ENCODE measurements at regions not wholly inside any gene's neighbourhood (a gene's known extent, or its start where the extent isn't known, plus 50 kb on each side); places are given as distances from the start of the nearest gene placed in this dataset.
"Not testable (repeated sequence)": the region's sequence is repeated elsewhere in the genome, so short reads cannot be mapped to it uniquely, and the experiment has no call there.

GRCh38 chr1:244324176-244324883 is 127.4 kb downstream of the ADSS2 start:
- Histone ChIP-seq H3K27me3 (ENCODE audit: control insufficient read depth, insufficient read depth, low read length) (no peaks in the 10 kb centered on the region), H3K36me3 (replicated peaks; ENCODE audit: control insufficient read depth, insufficient read depth, low read length) (no peaks in the 10 kb centered on the region), H3K4me3 (ENCODE audit: insufficient read depth, low read depth, low read length) (no peak overlapping the region)
- no peak for DNase-seq

DNA sequence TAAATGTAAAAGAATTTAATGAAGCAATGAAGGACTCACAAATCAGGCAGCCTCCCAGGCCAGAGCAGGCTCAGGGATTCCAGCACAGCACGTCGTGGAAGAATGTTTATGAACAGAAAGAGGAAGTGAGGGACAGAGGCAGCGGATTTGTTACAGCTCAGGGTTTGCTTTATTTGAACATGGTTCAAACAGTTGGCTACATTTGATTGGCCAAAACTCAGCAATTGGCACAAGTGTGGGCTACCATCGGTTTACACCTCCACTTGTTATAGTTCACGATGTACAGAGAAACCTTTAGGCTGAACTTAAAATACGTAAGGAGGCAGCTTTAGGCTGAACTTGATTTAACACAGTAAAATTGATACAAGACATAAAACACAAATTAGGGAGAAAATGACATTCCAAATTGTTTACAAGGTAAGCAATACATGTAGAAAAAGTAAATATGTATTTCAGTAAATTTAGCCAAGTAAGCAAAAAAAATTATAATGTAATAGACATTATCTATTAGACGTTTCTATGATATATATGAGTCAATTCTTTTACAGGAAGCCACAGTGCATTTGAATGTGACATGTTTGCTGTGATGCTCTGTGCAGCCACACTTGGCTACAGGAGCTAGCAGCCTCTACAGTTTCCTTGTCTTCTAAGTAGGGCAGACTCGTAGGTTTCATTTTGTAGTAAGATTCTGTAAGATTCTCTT is 126.5 kb downstream of the ADSS2 start:
- H3K4me3 ChIP-seq (ENCODE audit: insufficient read depth, low read depth, low read length): no peak overlapping the region
- no peaks in the 10 kb centered on the region for H3K27me3 ChIP-seq (ENCODE audit: control insufficient read depth, insufficient read depth, low read length)
- DNase-seq: no peak
- H3K36me3 ChIP-seq (replicated peaks; ENCODE audit: control insufficient read depth, insufficient read depth, low read length): no peaks in the 10 kb centered on the region

DNA sequence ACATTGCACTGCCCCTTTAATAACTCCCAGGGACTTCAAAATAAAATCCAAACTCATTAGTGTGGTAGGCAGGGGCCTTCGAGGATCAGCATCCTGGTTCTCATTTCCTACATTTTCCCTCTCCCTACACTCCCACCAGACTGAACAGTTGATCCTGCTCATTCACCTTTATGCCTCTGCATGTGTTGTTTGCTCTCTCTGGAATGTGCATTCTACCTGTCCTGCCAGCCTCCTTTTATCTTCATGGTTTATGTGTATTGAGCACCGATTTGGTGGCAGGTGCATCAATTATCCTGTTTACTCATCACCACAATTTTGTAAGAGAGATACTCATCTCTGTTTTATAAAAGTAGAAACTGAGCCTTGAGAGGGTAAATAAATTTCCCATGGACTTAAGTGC is 125.0 kb downstream of the ADSS2 start:
- Histone ChIP-seq H3K27me3 (ENCODE audit: control insufficient read depth, insufficient read depth, low read length) (no peaks in the 10 kb centered on the region), H3K4me3 (ENCODE audit: insufficient read depth, low read depth, low read length) (no peak overlapping the region), H3K36me3 (replicated peaks; ENCODE audit: control insufficient read depth, insufficient read depth, low read length) (no peaks in the 10 kb centered on the region)
- no peak for DNase-seq

DNA sequence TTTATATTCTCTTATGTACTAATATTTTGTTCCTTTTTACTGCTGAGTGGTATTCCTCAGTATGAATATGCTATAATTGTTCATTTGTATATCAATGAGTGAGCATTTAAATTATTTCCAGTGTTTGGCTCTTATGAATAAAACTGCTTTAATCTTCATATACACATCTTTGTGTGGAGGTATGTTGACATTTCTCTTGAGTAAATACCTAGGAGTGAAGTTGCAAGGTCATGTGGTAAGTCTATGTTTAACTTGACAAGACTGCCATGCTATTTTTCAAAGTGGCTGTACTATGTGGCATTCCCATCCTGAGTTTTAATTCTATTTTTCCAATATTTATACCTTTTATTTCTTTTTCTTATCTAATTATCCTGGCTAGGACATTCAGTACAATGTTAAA is 124.2 kb downstream of the ADSS2 start:
- Histone ChIP-seq H3K36me3 (replicated peaks; ENCODE audit: control insufficient read depth, insufficient read depth, low read length) (no peaks in the 10 kb centered on the region), H3K27me3 (ENCODE audit: control insufficient read depth, insufficient read depth, low read length) (no peaks in the 10 kb centered on the region), H3K4me3 (ENCODE audit: insufficient read depth, low read depth, low read length) (no peak overlapping the region)
- DNase-seq: no peak

DNA sequence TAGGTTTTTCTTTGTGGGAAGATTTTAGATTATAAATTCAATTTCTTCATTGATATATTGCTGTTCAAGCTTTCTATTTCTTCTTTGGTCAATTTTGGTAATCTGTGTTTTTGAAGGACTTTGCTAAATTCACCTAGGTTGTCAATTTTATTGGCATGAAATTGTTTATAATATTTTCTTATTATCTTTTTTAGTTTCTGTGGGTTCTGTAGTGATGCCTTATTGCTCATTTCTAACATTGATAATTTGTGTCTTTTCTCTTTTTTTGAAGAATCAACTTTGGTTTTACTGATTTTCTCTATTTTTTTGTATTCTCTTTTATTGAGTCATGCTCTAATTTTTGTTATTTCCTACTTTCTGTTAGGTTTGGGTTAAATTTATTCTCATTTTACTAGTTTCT is 123.2 kb downstream of the ADSS2 start:
- Histone ChIP-seq H3K27me3 (ENCODE audit: control insufficient read depth, insufficient read depth, low read length) (no peaks in the 10 kb centered on the region), H3K36me3 (replicated peaks; ENCODE audit: control insufficient read depth, insufficient read depth, low read length) (no peaks in the 10 kb centered on the region), H3K4me3 (ENCODE audit: insufficient read depth, low read depth, low read length) (no peak overlapping the region)
- no peak for DNase-seq

- no peak overlapping the region for H3K4me3 ChIP-seq (ENCODE audit: insufficient read depth, low read depth, low read length)
- H3K27me3 ChIP-seq (ENCODE audit: control insufficient read depth, insufficient read depth, low read length): no peaks in the 10 kb centered on the region
- no peaks in the 10 kb centered on the region for H3K36me3 ChIP-seq (replicated peaks; ENCODE audit: control insufficient read depth, insufficient read depth, low read length)
- DNase-seq: no peak
Observed at GRCh38 chr1:244329591-244330317, 122.0 kb downstream of the ADSS2 start.

GRCh38 chr1:244330318-244330625 is 121.4 kb downstream of the ADSS2 start:
- Histone ChIP-seq H3K36me3 (replicated peaks; ENCODE audit: control insufficient read depth, insufficient read depth, low read length) (no peaks in the 10 kb centered on the region), H3K4me3 (ENCODE audit: insufficient read depth, low read depth, low read length) (no peak overlapping the region)
- DNase-seq: no peak

DNA sequence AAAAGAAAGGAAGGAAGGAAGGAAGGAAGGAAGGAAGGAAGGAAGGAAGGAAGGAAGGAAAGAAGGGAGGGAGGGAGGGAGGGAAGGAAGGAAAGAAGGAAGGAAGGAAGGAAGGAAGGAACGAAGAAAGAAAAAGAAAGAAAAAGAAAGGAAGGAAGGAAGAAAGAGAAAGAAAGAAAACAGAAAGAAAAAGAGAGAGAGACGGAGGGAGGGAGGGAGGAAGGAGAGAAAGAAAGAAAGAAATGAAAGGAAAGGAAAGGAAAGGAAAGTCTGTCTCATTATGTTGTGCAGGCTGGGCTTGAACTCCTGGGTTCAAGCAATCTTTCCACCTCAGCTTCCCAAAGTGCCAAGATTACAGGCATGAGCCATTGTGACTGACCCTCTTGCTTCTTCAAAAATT is 118.9 kb downstream of the ADSS2 start:
- H3K4me3 ChIP-seq (ENCODE audit: insufficient read depth, low read depth, low read length); H3K27me3 ChIP-seq (ENCODE audit: control insufficient read depth, insufficient read depth, low read length); DNase-seq; H3K36me3 ChIP-seq (replicated peaks; ENCODE audit: control insufficient read depth, insufficient read depth, low read length): not testable (repeated sequence)

More at GRCh38 chr1:244330318-244330625, 121.4 kb downstream of the ADSS2 start:
- H3K27me3 ChIP-seq (ENCODE audit: control insufficient read depth, insufficient read depth, low read length): no peaks in the 10 kb centered on the region

DNA sequence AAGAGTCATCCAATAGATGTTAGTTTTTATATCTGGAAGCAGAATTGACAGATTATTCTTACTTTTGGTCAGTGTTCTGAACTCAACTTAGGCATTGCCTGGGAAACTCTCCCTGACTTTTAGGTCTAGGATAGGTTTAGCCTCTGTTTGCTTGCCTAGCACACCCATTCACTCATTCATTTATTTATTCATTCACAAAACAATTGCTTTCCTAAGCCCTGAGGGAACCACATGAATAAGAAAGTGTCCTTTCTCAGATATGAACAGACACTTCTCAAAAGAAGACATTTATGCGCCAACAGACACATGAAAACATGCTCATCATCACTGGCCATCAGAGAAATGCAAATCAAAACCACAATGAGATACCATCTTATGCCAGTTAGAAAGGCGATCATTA is 117.4 kb downstream of the ADSS2 start:
- not testable (repeated sequence) for H3K4me3 ChIP-seq (ENCODE audit: insufficient read depth, low read depth, low read length); H3K27me3 ChIP-seq (ENCODE audit: control insufficient read depth, insufficient read depth, low read length); H3K36me3 ChIP-seq (replicated peaks; ENCODE audit: control insufficient read depth, insufficient read depth, low read length); DNase-seq

GRCh38 chr1:244334842-244335241 is 116.9 kb downstream of the ADSS2 start:
- DNase-seq; H3K4me3 ChIP-seq (ENCODE audit: insufficient read depth, low read depth, low read length); H3K36me3 ChIP-seq (replicated peaks; ENCODE audit: control insufficient read depth, insufficient read depth, low read length): not testable (repeated sequence)

DNA sequence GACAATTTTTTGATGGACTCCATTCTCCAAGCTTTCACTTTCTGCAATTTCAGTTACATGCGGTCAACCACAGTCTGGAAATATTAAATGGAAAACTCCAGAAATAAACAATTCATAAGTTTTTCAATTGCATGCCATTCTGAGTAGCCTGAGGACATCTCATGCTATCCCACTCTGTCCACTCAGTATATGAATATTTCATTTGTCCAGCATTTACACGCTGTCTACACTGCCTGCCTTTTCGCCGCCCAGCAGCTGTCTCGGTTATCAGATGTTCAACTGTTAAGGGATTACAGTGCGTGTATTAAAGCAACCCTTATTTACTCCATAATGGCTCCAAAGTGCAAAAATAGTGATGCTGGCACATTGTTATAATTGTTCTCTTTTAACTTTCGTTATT is 116.3 kb downstream of the ADSS2 start:
- no peak for DNase-seq
- Histone ChIP-seq H3K36me3 (replicated peaks; ENCODE audit: control insufficient read depth, insufficient read depth, low read length) (no peaks in the 10 kb centered on the region), H3K4me3 (ENCODE audit: insufficient read depth, low read depth, low read length) (no peak overlapping the region), H3K27me3 (ENCODE audit: control insufficient read depth, insufficient read depth, low read length) (no peaks in the 10 kb centered on the region)

More at GRCh38 chr1:244334842-244335241, 116.9 kb downstream of the ADSS2 start:
- H3K27me3 ChIP-seq (ENCODE audit: control insufficient read depth, insufficient read depth, low read length): not testable (repeated sequence)

DNA sequence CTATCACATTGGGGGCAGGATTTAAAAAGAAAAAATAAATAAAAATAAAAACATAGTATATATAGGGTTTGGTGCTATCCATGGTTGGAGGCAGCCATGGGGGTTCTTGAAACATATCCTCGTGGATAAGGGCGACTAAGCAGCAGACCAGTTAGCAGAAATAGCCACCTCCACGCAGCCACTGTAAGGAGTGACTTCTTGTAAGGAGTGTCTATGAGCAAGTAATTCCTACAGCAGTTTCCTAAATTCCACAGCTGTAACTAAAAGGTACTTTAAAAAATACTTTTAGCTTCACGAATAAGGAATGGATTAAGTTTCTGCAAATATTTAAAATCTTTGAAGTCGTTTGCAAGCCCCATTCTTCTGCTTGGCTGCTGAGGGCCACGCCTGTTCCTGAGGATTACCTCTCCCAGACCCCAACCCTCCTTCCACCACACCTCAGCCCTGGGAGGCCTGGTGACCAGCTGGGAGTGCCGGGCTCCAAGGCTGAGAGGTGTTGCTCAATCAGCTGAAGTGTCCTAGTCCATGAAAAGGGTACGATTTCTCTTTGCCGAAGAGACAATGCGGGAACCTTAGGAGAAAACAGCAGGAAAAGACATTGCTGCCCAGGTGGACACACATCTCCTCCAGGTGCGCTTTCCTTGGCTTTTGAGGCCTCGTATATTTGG is 115.3 kb downstream of the ADSS2 start:
- H3K36me3 ChIP-seq (replicated peaks; ENCODE audit: control insufficient read depth, insufficient read depth, low read length): no peaks in the 10 kb centered on the region
- peak; percentile 28 for DNase-seq
- H3K4me3 ChIP-seq (ENCODE audit: insufficient read depth, low read depth, low read length): no peak overlapping the region
- H3K27me3 ChIP-seq (ENCODE audit: control insufficient read depth, insufficient read depth, low read length): no peaks in the 10 kb centered on the region

DNA sequence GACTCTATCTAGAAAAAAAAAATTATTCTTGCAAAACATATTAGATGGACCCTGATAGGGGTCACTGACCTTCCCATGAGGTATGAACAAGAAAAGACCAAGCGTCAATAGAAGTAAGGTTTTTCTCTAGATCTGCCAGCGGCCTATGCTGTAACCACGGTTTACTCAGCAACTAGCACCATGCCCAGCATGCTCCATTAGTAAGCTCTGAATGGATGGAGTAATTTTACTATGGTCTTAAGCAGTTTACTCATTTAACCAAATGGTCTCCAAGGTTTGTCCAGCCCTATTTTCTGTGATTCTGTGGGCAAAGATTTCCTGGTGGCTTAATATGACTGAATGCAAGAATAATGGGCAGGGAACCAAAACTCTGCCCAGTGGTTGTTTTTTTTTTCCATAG is 113.9 kb downstream of the ADSS2 start:
- no peaks in the 10 kb centered on the region for H3K36me3 ChIP-seq (replicated peaks; ENCODE audit: control insufficient read depth, insufficient read depth, low read length)
- H3K27me3 ChIP-seq (ENCODE audit: control insufficient read depth, insufficient read depth, low read length): no peaks in the 10 kb centered on the region
- no peak for DNase-seq
- no peak overlapping the region for H3K4me3 ChIP-seq (ENCODE audit: insufficient read depth, low read depth, low read length)

DNA sequence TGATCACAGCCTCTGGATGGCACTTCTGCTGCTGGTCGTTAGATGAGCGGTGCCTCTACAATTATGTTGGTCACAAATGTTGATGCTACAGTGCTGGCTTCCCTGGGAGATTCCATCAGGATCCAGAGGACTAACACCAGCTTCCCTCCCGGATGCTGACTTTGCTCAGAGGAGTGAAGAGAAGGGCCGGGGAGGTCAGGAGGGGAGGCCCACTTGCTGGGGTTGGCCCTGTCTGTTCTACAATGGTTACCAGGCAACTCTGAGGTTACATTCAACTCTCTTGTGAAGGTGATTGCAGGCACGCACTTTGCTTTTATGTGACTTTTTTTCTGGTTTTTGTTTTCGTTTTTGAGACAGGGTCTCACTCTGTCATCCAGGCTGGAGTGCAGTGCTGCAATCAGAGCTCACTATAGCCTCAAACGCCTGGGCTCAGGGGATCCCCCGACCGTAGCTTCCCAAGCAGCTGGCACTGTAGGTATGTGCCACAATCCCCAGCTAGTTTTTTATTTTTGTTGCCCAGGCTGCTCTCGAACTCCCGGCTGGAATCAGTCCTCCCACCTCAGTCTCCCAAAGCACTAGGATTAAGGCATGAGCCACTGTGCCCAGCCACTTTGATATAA is 112.5 kb downstream of the ADSS2 start:
- no peaks in the 10 kb centered on the region for H3K27me3 ChIP-seq (ENCODE audit: control insufficient read depth, insufficient read depth, low read length)
- no peak overlapping the region for H3K4me3 ChIP-seq (ENCODE audit: insufficient read depth, low read depth, low read length)
- H3K36me3 ChIP-seq (replicated peaks; ENCODE audit: control insufficient read depth, insufficient read depth, low read length): no peaks in the 10 kb centered on the region
- DNase-seq: no peak
